GM20431 (cell line): ENCODE measurements at regions not wholly inside any gene's neighbourhood (a gene's known extent, or its start where the extent isn't known, plus 50 kb on each side); places are given as distances from the start of the nearest gene placed in this dataset.

Source experiments
- in situ Hi-C: fragments of 300-500 bp; cut with MseI, MboI; formaldehyde crosslinking; loops from one replicate; pipeline ENCODE4 v1.15.0; 2020; ENCODE audit warnings: low sequenced_read_pairs; ENCODE audit not compliant: unreplicated experiment

DNA sequence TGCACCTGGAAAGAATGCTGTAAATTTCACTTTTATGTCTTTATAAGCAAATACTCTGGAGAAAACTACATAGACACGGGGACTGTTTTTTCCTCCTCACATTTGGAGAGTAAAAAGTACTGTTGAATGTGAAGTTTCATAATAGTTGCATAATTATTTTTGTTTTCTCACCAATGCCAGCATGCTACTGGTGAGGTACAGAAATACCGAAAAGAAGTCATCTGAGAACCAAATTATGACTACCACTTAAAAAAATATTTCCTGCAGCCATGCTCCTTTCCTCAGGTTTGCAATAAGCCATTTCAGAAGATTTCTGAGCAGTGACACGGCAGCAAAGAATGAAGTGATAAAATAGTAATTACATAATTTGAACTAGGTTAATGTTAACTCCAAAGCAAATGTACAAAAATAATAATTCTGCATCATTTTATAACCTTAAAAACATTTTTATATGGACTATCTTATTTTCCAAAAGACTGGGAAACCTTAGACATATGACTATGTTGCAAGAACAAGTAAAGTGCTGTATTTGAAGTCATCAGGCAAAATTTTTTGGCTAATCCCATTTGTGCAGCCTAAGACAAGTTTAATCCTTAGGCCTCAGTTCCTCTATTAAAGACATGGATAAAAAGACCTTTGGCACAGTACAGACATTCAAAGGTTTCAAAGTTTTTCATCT, 144.7 kb downstream of the PCSK1 start:
- in situ Hi-C loops, result no loop called here

DNA sequence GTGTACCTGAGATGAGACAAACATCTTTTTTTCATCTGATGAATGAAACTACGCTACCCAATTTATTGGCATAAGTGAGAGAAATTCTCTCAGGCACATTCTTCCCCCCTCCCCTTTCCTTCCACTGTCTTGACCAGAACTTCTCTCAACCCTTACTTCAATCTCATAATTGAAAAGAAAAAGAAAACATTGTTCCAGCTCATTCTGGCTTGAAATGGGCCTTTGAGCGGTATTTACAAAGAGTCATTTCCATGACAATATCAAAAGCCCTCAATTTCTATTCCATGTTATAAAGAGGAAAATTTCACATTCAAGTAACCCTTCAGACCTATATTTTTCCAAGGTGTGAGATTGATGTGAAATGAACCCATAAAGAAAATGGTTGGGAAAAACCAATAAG, 145.9 kb downstream of the PCSK1 start:
- in situ Hi-C loops, result no loop called here

DNA sequence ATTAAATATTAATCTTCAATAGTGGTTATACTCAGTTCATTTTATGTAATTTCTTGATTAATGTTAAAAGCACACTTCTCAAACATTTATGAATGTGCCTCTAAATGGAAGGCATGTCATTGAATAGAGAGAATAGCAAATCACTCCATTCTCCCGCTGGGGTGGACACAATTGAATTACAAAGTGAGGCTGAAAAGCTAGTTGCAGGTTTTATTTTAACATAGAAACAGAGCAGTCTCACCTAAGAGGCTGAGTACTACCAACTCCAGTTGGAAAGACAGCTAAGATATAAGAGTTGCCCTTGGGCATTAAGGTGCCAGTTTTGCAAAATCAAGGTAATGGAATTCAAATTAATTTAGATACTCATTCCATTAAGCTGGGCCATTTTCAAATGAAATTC, 147.2 kb downstream of the PCSK1 start:
- in situ Hi-C loops, result no loop called here

DNA sequence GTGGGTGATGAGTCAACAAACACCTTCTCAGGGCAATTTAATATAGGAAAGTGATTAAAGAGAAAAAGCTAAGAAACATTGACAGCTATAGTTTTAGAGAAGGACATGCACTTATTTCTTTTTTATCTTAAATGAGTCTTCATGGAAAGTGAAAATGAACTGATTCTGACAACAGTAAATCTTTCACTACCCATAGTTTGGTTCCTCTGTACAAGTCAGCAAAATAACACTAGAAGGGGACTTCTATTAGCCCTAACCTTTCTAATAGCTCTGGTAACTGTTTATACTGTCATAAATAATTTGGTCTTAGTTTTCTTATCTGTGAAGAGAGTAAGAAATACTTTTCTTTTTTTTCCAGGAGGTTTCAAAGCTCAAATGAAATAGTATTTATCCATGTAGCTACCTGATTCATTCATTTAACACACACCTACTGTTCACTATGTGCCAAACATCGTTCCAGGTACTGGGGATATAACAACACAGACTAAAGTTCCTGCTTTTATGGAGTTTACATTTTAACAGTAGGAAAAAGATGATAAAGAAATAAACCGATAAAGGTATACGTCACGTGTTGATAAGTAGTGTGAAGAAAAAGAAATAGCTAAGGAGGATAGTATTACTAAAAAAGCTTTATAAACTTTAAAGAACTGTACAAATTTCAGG, 148.2 kb downstream of the PCSK1 start:
- in situ Hi-C loops, result no loop called here

DNA sequence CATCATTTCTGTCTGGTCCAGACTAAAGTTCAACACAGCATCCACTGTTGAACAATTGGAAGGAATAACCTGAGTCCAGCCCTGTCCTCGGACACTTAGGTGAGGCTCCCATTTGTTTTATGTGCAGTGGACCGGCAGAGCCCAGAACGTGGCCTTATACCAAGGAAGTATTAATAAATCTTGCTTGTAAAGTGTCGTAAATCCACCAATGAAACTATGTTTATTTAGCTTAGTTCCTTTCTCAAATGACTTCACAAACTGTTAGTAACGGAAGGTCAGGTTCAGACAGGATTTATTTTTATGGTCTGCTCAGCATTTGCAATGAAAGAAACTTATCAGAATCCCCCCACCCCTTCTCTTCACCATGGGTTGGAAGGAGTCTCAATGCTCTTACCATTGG, 149.5 kb downstream of the PCSK1 start:
- in situ Hi-C loops, result no loop called here

DNA sequence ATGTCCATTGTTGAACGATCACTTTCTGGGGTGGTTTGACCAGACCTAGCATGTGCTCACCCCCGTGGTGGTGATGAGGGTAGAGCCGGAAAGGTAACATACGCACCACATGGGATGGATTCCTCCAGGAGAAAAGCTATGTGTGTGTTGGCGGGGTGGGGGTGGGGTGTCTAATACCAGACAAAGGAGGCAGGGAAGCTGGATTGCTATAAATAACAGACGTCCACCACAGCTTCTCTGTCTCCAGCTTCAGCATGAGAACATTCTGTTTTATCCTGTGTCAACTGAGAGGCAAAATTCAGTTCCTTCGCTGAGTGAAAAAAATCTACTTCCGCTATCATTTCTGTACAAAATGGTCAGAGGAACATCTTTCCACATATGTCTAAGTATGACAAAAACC, 151.0 kb downstream of the PCSK1 start:
- in situ Hi-C loops, result no loop called here

DNA sequence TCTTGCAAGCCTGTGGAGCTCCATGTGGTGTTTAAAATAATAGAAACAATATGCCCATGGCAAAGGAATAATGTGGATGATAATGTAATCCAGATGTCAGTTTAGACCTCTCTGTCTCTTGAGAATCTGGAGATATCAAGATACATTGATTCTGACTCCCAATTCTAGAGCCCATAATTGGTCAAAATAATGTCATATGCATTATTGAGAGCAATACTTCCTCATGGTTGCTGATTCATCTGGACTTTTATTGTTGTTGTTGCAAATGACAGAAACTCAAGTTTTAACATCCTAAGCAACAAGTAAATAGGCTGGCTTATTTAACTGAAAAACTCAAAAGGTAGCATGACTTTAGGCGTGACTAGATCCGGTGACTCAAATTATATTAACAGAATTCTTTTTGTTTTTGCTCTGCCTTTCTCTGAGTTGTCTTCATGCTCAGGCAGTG, 152.1 kb downstream of the PCSK1 start:
- in situ Hi-C loops, result no loop called here

DNA sequence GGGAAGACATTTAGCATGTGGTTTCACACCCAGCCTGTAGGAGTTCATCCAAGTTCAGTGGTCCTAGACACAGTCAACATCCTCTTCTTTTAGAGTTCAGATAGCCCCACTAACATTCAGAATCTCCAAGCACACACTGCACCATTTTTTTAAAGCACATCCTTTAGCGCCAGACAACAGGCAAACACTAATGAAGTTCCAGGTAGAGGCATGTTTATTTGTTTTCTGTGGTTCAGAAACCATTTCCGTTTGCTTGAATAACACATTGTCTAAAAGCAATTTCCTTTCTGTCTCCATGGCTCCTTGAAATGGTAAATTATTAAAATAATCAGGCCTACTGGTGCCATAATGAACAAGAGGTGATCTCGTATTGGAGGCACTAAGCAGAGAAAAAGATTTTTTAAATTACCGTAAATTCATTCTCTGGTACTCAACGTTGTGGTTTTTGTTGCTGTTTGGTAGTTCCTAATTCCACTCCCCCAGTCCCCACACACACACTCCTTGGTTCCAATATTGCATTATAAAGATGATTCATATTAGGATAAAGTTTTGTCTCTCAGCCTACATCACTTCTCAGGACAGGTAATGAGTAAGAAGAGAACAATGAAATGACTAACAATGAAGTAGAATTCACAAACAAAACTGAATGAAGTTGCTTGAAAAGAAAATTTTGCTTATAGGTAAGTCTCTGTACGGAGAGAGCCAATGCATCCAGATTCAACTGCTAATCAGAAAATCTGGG, 153.1 kb downstream of the PCSK1 start:
- in situ Hi-C loops, result no loop called here

DNA sequence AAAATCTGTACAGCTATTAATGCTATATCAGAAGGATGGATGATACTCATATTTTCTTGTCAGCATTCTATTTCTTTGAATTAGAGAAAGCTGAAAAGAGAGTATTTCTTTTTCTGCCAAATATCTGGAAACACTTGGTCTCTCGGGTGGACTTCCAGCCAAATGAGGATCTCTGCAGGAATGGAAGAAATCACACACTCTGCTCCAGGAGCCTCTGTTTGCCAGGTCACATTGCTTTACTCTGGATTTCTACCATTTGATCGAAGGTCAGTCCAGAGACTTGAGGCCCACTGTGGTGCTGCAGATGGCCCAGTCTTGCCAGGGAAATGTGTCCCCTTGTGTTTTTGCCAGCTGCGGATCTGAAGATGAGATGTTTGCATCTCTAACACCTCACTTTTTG, 154.1 kb downstream of the PCSK1 start:
- in situ Hi-C loops, result no loop called here

DNA sequence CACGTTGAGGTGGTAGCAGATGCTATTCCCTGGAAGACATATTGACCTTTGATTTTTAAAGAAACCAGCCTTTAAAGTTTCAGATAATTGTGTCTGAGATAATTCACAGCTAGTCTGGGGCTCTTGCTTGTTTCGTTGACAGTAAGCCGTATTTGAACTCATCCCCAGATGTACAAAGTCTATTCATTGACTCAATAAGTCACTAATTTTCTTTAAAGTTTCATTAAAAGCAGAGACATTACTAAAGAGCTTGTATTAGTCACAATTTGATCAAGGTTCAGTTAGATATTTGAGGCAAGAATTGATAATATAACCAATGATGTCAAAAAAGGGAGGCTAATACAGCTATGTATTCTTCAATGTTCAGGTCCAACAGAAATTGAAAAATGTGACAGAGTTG, 158.0 kb downstream of the PCSK1 start:
- in situ Hi-C loops, result no loop called here

DNA sequence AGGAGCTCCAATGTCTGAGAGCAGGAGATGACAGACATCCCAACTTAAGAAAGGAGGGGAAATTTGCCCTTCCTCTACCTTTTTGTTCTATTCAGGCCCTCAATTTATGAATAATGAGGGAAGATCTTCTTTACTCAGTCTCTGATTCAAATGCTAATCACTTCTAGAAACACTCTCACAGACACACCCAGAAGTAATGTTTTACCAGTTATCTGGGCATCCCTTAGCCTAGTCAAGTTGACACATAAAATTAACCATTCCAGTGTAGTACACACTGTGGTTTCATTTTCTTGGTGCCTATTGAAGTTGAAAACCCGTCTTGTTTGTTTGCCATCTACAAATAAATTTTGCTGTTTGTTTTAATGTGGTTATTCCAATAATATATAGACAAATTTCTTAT, 167.6 kb downstream of the PCSK1 start:
- in situ Hi-C loops, result no loop called here

DNA sequence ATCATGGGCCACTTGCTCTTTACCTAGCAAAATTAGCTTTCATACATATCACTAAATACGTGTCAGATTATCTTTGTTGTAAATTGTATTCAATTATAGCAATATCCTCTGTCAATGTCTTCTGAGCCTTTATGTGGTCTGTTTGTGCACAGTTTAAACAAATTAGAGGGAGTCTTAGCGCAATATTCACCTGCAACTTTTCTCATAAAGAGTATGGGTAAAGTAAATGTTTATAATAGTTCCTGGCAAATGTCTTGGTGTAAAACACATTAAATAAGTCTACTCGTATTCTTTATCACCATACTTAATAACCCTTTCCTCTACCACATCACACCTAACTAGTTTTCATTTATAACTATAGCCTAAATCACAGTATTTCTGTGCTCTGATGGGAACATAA, 169.0 kb downstream of the PCSK1 start:
- in situ Hi-C loops, result no loop called here

DNA sequence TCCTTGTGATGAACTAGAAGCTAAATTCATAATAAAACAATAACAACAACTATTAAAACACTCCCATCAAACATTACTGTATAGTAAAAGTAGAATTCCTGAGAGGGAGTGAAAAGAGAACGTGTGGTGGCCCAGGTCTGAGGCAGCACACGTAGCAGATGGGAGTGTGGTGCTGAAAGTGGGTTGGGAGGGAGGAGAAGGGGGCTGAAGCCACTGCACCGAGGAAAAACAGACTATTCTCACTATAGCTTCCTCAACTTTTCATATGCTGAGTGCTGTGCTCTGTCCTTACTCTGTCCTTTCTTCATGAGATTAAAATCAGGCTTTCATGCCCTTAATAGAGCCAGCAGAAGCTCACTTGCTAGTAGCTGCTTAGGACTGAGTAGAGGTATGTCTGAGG, 170.9 kb downstream of the PCSK1 start:
- in situ Hi-C loops, result no loop called here

DNA sequence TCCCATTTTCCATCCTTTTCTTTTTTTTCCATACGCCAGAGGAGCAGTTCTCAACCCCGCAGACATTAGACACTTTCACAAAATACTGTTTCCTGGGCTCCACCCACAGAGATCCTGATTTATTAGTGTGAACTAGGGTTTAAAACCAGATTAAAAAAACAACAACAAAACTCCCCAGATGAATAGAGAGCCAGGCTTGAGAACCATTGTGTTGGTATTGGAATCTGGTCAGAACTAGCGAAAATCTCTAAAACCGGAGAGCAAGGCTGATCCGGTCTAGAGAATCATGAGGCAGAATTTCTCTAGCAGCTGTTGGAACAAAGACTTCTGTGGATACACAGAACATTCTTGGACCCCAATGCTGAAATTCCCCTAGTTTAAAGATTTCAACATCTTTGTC, 173.0 kb downstream of the PCSK1 start:
- in situ Hi-C loops, result no loop called here

DNA sequence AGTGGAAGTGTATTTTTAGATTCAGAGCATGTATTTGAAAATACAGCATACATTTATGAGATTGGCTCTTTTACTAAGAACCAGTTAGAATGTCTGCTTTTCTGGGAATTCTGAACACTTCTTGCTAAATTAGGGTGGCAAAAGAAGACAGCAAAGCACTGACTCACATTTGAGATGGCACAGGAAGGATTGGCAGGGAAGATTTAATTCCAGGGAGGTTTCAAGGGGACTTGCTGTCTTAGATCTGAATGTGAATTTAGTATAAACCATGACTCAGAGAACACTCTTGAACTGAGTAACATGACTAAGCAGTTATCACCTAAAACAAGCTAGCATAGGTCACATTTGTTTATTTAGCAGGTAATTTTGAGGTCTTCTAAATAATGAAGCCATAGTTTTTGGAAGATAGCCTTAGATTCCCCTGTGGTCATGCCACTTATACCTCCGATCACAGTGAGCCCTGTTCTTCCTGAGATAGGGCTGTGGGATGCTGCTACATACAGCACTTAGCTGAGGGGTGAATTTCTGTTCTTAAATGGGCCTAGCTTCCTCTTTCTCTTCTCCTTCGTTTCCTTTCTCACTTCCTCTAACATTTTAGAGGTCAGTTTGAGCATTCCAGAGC, 173.8 kb downstream of the PCSK1 start:
- in situ Hi-C loops, result no loop called here

DNA sequence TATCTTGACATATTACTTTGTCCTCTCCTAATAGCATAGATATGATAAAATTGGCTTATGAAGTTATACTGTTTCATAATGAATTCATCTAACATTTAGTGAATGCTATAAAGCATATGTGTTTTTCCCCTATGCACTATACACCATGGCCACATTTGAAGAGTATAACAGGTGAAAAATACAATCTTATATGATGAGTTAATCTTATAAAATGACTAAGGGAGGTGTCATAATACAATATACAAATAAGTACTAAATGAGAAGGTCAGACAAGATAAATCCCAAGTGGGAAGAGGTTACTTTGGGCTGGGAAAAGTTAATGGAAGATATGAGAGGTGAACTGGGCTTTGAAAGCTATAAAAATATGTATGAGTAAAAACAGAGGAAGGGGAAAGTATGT, 174.4 kb downstream of the PCSK1 start:
- in situ Hi-C loops, result no loop called here

DNA sequence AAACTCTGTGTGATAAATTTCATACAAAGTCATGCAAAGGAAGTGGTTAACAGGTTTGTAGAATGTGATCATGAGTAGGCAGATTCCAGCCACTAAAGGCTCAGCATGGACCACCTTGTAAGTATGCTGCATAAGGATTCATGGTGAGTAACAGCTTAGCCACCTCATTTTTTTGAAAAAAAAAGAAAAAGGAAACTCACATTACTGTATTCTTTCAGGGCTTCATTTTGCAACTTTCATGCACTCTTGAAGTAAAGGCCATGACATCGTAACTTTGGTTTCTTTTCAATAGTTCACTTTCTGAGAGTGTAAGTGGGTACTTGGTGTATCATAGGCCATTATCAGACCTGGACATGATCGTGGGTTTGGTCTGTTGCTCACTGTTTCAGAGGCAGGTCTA, 175.1 kb downstream of the PCSK1 start:
- in situ Hi-C loops, result no loop called here

DNA sequence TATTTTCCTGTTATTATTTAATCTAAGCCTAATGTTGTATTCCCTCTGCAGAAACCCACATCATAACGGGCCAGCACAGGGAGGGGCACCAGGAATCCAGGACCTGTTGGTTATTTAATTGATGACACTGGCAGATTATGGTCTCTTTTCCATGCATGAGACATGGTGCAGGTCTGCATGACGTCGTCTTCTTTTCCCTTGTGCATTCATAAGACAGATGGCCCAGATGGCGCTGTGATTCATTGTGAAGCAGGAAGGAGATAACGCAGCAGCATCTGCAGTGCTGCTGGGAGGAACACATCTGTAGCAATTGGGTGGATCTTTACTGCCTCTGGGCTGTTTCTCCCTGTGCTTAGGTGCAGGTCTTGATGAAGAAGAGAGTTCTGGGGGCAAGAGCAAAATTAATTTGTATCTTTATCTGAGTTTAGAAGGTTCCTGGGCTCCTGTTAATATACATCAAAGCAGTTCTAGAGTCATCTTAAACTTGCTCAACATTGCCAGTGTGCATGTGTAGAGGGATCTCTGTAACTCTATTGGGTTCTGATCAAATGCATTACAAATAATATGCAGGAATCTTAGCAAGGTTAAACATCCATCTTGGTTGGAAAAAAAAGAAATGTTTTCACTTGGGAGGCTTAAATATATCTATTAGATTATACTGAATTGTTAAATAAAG, 176.1 kb downstream of the PCSK1 start:
- in situ Hi-C loops, result no loop called here

DNA sequence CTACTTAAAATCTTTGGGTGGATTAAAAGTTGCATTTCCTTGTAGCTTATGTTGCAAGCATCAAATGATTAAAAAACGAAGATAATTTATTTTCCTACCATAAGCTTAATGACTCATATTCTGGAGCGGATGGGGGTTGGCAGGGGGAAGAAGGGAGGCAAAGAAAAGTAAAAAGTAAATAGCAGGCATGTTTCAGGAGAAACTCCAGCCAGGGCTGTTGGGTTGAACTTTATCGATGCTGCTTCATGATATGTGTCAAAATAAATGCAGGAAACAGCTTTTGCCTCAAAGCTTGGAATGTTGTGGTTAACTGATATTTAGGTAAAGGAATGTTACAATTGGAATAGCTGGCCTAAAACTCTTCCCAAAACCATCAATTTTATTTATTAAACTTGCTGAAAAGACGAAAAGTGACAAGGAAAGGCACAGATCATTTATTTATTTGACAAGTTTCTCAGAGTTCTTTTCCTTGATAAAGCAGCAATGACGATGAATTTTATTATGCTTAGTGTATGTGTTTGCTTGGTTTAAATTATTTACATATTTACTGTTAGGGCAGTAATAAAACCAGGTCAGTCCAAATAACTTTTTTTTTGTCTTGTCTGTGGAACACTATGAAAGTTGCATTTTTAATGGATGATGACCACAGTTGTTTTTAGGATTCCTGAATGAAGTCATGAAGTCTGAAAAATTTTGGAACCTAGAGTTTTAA, 177.9 kb downstream of the PCSK1 start:
- in situ Hi-C loops, result no loop called here

DNA sequence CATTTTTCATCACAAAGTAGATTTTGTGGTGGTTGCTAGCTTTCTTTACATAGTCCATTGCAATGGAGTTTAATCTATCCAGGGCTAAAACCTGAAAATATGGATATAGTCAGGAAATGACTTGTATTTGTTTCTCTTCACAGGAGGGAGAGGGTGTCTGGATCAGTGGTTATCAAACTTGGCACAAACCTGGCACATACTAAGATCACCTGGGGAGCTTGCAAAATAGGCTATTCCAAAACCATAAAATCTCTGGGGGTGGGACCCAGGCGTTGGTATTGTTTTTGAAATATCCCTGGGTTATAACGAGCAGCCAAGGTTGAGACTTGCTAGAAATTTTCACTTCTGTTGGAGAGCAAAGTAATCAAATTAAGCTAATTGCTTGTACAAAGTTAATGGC, 179.9 kb downstream of the PCSK1 start:
- in situ Hi-C loops, result no loop called here
